ENCODE measurements at regions not wholly inside any gene's neighbourhood (a gene's known extent, or its start where the extent isn't known, plus 50 kb on each side); places are given as distances from the start of the nearest gene placed in this dataset.

DNA sequence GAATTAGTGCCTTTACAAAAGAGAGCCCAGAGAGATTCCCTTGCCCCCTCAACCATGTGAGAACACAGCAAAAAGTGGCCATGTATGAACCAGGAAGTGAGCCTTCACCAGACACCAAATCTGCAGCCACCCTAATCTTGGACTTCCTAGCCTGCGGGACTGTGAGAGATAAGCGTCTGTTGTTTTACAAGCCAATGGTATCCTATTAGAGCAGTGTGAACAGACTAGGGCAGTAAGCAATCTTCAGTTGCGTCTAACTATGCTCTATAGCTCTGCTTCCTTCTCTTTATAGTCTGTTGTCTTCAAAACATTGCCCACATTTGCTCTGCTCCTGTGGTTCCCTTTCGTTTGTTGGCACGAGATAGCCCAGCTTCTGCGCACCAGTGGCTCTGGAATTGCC, 109.5 kb upstream of the FNDC3A start (continued):
- peak; percentile 38; the same call in 1 of the 2 replicates for TF ChIP-seq FOXM1 (IDR thresholded peaks at IDR 0.05; ENCODE audit: low read depth)
- TF ChIP-seq FOXM1 (CRISPR knock-in tag; IDR thresholded peaks at IDR 0.05; ENCODE audit: low read depth) = no peak
- TF ChIP-seq BMI1 (IDR thresholded peaks at IDR 0.05; ENCODE audit: low read length) = no peak
- no peak for TF ChIP-seq CAMTA2 (CRISPR knock-in tag; conservative IDR thresholded peaks at IDR 0.05)
- TF ChIP-seq, protein P1, sequence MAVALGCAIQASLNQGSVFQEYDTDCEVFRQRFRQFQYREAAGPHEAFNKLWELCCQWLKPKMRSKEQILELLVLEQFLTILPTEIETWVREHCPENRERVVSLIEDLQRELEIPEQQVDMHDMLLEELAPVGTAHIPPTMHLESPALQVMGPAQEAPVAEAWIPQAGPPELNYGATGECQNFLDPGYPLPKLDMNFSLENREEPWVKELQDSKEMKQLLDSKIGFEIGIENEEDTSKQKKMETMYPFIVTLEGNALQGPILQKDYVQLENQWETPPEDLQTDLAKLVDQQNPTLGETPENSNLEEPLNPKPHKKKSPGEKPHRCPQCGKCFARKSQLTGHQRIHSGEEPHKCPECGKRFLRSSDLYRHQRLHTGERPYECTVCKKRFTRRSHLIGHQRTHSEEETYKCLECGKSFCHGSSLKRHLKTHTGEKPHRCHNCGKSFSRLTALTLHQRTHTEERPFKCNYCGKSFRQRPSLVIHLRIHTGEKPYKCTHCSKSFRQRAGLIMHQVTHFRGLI (CRISPR knock-in tag; IDR thresholded peaks at IDR 0.05) = no peak
- no peak for TF ChIP-seq SLC30A9 (CRISPR knock-in tag; IDR thresholded peaks at IDR 0.05)
- TF ChIP-seq PHB (CRISPR knock-in tag; IDR thresholded peaks at IDR 0.05) = no peak
- TF ChIP-seq ZNF324 (CRISPR knock-in tag; IDR thresholded peaks at IDR 0.05) = no peak
- no peak for TF ChIP-seq YY1 (IDR thresholded peaks at IDR 0.05; ENCODE audit: borderline replicate concordance in 1 of 3, control insufficient read depth in 1 of 3, extremely low read depth in 1 of 3, insufficient read depth in 3 of 3, insufficient read length in 1 of 3, insufficient replicate concordance in 2 of 3, low read depth in 1 of 3, low read length in 2 of 3)
- TF ChIP-seq CEBPB (tag; IDR thresholded peaks at IDR 0.05) = no peak
- no peak for TF ChIP-seq SRSF3 (IDR thresholded peaks at IDR 0.05; ENCODE audit: insufficient read depth, low read length)
- TF ChIP-seq ZNF696 (CRISPR knock-in tag; conservative IDR thresholded peaks at IDR 0.05) = no peak
- no peak for TF ChIP-seq JUN (IDR thresholded peaks at IDR 0.05; ENCODE audit: borderline replicate concordance, low read depth, low read length)
- no peak for TF ChIP-seq JUN (CRISPR knock-in tag; IDR thresholded peaks at IDR 0.05; ENCODE audit: borderline replicate concordance)
- TF ChIP-seq TAF7 (tag; IDR thresholded peaks at IDR 0.05) = 0 out of 2 replicates have a peak, but pooled peaks have one; percentile 24
- no peak for TF ChIP-seq CBX3 (IDR thresholded peaks at IDR 0.05; ENCODE audit: borderline replicate concordance in 1 of 2, low read length in 2 of 2)
- no peak for TF ChIP-seq ZBED1 (IDR thresholded peaks at IDR 0.05)
- TF ChIP-seq ILF3 (IDR thresholded peaks at IDR 0.05; ENCODE audit: borderline replicate concordance) = no peak
- TF ChIP-seq ZNF274 (IDR thresholded peaks at IDR 0.05; ENCODE audit: borderline replicate concordance, low read depth, low read length) = no peak
- TF ChIP-seq HNRNPUL1 (IDR thresholded peaks at IDR 0.05; ENCODE audit: low read length) = no peak
- no peak for TF ChIP-seq DDX20 (tag; IDR thresholded peaks at IDR 0.05; ENCODE audit: low read depth)
- TF ChIP-seq RBM25 (IDR thresholded peaks at IDR 0.05; ENCODE audit: low read depth, low read length, severe bottlenecking) = no peak
- TF ChIP-seq SMC3 (conservative IDR thresholded peaks at IDR 0.05; ENCODE audit: insufficient read depth, low read depth, low read length) = no peak
- no peak for TF ChIP-seq ZBTB17 (CRISPR knock-in tag; IDR thresholded peaks at IDR 0.05)
- no peak for TF ChIP-seq ZNF282 (CRISPR knock-in tag; IDR thresholded peaks at IDR 0.05)
- no peak for TF ChIP-seq HDAC8 (tag; IDR thresholded peaks at IDR 0.05)
- peak; percentile 71 for TF ChIP-seq TAL1 (IDR thresholded peaks at IDR 0.05)
- TF ChIP-seq ETS1 (conservative IDR thresholded peaks at IDR 0.05; ENCODE audit: control insufficient read depth, low read depth, low read length) = no peak
- TF ChIP-seq, protein P2, sequence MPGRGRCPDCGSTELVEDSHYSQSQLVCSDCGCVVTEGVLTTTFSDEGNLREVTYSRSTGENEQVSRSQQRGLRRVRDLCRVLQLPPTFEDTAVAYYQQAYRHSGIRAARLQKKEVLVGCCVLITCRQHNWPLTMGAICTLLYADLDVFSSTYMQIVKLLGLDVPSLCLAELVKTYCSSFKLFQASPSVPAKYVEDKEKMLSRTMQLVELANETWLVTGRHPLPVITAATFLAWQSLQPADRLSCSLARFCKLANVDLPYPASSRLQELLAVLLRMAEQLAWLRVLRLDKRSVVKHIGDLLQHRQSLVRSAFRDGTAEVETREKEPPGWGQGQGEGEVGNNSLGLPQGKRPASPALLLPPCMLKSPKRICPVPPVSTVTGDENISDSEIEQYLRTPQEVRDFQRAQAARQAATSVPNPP (IDR thresholded peaks at IDR 0.05; ENCODE audit: borderline replicate concordance, insufficient read depth, insufficient read length) = no peak

Data from K562 (cell line).